DMS153 treated with DMSO at 0.1 percent for 48 hours (cell line): ENCODE measurements at regions not wholly inside any gene's neighbourhood (a gene's known extent, or its start where the extent isn't known, plus 50 kb on each side); places are given as distances from the start of the nearest gene placed in this dataset.
"Not testable (repeated sequence)": the region's sequence is repeated elsewhere in the genome, so short reads cannot be mapped to it uniquely, and the experiment has no call there.

Experiments
- DNase-seq: peaks from one replicate; lab custom pipeline; 2025; ENCODE audit not compliant: unreplicated experiment; lab: John Stamatoyannopoulos, UW

GRCh38 chr2:55772109-55772980 is 78.7 kb upstream of the PNPT1 start:
- no peak for DNase-seq

- peak; percentile 33 for DNase-seq
These were observed 78.0 kb upstream of the PNPT1 start for GRCh38 chr2:55771612-55772011.

GRCh38 chr2:55768991-55769390 is 75.3 kb upstream of the PNPT1 start:
- no peak for DNase-seq

- no peak for DNase-seq
These were observed 73.3 kb upstream of the PNPT1 start for GRCh38 chr2:55766947-55767346.

GRCh38 chr2:55765708-55766107 is 72.1 kb upstream of the PNPT1 start:
- not testable (repeated sequence) for DNase-seq

GRCh38 chr2:55763721-55764120 is 70.1 kb upstream of the PNPT1 start:
- DNase-seq = no peak

- DNase-seq = no peak
These were observed 67.9 kb upstream of the PNPT1 start for GRCh38 chr2:55761526-55761925.

GRCh38 chr2:55761024-55761423 is 67.4 kb upstream of the PNPT1 start:
- no peak for DNase-seq

GRCh38 chr2:55760125-55760524 is 66.5 kb upstream of the PNPT1 start:
- DNase-seq = no peak

GRCh38 chr2:55759271-55759921 is 65.8 kb upstream of the PNPT1 start:
- no peak for DNase-seq

GRCh38 chr2:55751966-55752365 is 58.3 kb upstream of the PNPT1 start:
- no peak for DNase-seq

GRCh38 chr2:55743583-55743982 is 49.9 kb upstream of the PNPT1 start:
- no peak for DNase-seq
